Type B pancreatic cell (in vitro differentiated cells): ENCODE measurements at regions not wholly inside any gene's neighbourhood (a gene's known extent, or its start where the extent isn't known, plus 50 kb on each side); places are given as distances from the start of the nearest gene placed in this dataset.
A peak's percentile ranks its signal among the peaks of the same experiment; 100 is the strongest.

Experiments
- DNase-seq: peaks from one replicate; pipeline ENCODE4 v3.0.0; 2021; ENCODE audit warnings: mixed read lengths; ENCODE audit not compliant: unreplicated experiment; ENCODE audit errors: extremely low spot score
- H3K27ac Mint-ChIP-seq: 2 replicates; pipeline ENCODE4 v1.8.0; 2021; ENCODE audit warnings: mild to moderate bottlenecking, mixed read lengths
- H3K27me3 Mint-ChIP-seq: 2 replicates; pipeline ENCODE4 v1.8.0; 2021; ENCODE audit warnings: mixed read lengths
- H3K36me3 Mint-ChIP-seq: 2 replicates; pipeline ENCODE4 v1.8.0; 2021; ENCODE audit warnings: mixed read lengths
- H3K4me1 Mint-ChIP-seq: one replicate; pipeline ENCODE4 v1.8.0; 2021; ENCODE audit warnings: mixed read lengths; ENCODE audit not compliant: unreplicated experiment
- H3K4me3 Mint-ChIP-seq: 2 replicates; pipeline ENCODE4 v1.8.0; 2021; ENCODE audit warnings: mild to moderate bottlenecking, mixed read lengths
- H3K9me3 Mint-ChIP-seq: 2 replicates; pipeline ENCODE4 v1.8.0; 2021; ENCODE audit warnings: mixed read lengths
- CTCF ChIP-seq: fragments of 200-600 bp; sonication (generic); conservative IDR thresholded peaks from 2 replicates; pipeline ENCODE4 v1.5.0; 2021; ENCODE audit warnings: antibody characterized with exemption, mild to moderate bottlenecking

- Mint-ChIP-seq H3K9me3 (peaks cover 5% of the 10 kb centered on the region), H3K27ac (no peak overlapping the region), H3K4me1 (peaks cover 21% of the 10 kb centered on the region), H3K36me3 (no peaks in the 10 kb centered on the region), H3K27me3 (peaks cover 46% of the 10 kb centered on the region), H3K4me3 (no peak overlapping the region)
- no peak for TF ChIP-seq CTCF
- DNase-seq: no peak
These were observed 271.6 kb upstream of the SGK1 start for GRCh38 chr6:134589512-134589911.

- no peak overlapping the region for H3K27ac Mint-ChIP-seq
These were observed 270.4 kb upstream of the SGK1 start for GRCh38 chr6:134588267-134588666.

GRCh38 chr6:134585517-134585873 is 267.6 kb upstream of the SGK1 start:
- H3K27me3 Mint-ChIP-seq: peaks cover 43% of the 10 kb centered on the region
- H3K36me3 Mint-ChIP-seq: no peaks in the 10 kb centered on the region
- no peak overlapping the region for H3K27ac Mint-ChIP-seq
- no peak for DNase-seq
- no peak for TF ChIP-seq CTCF
- peaks cover 5% of the 10 kb centered on the region for H3K9me3 Mint-ChIP-seq
- peaks cover 10% of the 10 kb centered on the region for H3K4me1 Mint-ChIP-seq
- no peak overlapping the region for H3K4me3 Mint-ChIP-seq

More at GRCh38 chr6:134588267-134588666, 270.4 kb upstream of the SGK1 start:
- peaks cover 14% of the 10 kb centered on the region for H3K4me1 Mint-ChIP-seq
- no peak for TF ChIP-seq CTCF
- H3K9me3 Mint-ChIP-seq: peaks cover 5% of the 10 kb centered on the region
- no peak overlapping the region for H3K4me3 Mint-ChIP-seq
- H3K27me3 Mint-ChIP-seq: peaks cover 47% of the 10 kb centered on the region
- no peak for DNase-seq
- no peaks in the 10 kb centered on the region for H3K36me3 Mint-ChIP-seq

- Mint-ChIP-seq H3K27me3 (peaks cover 40% of the 10 kb centered on the region), H3K4me3 (no peak overlapping the region), H3K4me1 (peaks cover 10% of the 10 kb centered on the region), H3K27ac (no peak overlapping the region), H3K9me3 (peaks cover 5% of the 10 kb centered on the region), H3K36me3 (no peaks in the 10 kb centered on the region)
- TF ChIP-seq CTCF: no peak
- DNase-seq: no peak
These were observed 267.1 kb upstream of the SGK1 start for GRCh38 chr6:134584847-134585516.

GRCh38 chr6:134577998-134578397 is 260.1 kb upstream of the SGK1 start:
- H3K9me3 Mint-ChIP-seq: no peaks in the 10 kb centered on the region
- no peak overlapping the region for H3K4me3 Mint-ChIP-seq
- DNase-seq: no peak
- peaks cover 39% of the 10 kb centered on the region for H3K27me3 Mint-ChIP-seq
- H3K36me3 Mint-ChIP-seq: no peaks in the 10 kb centered on the region
- TF ChIP-seq CTCF: peak; percentile 49
- no peak overlapping the region for H3K27ac Mint-ChIP-seq
- H3K4me1 Mint-ChIP-seq: no peaks in the 10 kb centered on the region
